ENCODE measurements at regions not wholly inside any gene's neighbourhood (a gene's known extent, or its start where the extent isn't known, plus 50 kb on each side); places are given as distances from the start of the nearest gene placed in this dataset.
"Not testable (repeated sequence)": the region's sequence is repeated elsewhere in the genome, so short reads cannot be mapped to it uniquely, and the experiment has no call there.

- no peak for DNase-seq (ENCODE audit: low read depth in 4 of 4, low spot score in 2 of 4)
Observed at GRCh38 chr5:12237837-12238575, 333.8 kb upstream of the CTNND2 start.

DNA sequence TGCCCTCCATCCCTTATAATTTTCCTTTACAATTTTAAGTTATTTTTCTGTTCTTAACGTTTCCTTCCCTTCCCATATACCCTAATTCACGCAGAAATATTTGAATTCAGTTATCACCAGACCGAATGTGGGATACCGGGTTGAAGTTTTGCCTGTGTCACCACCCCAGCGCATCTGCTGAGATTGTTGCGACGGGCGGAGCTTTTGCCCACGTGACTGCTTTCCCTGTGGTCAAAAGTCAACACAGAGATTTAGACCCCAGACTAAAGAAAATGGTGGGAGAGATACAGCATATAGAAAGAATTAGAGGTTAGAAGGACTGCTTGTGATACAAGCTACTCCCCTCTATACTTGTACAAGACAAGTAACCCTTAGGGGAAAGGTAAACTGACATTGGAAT, 326.4 kb upstream of the CTNND2 start:
- DNase-seq (ENCODE audit: low read depth in 4 of 4, low spot score in 2 of 4): no peak

DNA sequence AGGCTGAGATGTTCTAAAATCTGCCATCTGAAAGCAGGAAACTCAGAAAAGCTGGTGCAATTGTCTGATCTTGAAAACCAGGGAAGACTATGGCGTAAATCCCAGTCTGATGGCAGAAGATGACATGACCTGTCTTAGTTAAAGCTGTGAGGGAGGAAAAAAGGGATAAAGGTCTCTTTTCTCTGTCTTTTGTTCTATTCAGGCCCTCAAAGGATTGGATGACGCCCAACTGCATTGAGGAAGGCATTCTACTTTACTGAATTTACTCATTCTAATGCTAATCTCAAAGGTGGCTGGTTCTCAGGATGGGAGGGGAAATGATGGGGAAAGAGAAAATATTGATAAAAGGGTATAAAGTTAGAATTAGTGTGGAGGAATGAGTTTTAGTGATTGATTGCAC, 312.8 kb upstream of the CTNND2 start:
- DNase-seq (ENCODE audit: low read depth in 4 of 4, low spot score in 2 of 4): no peak

GRCh38 chr5:12214267-12215015, 310.2 kb upstream of the CTNND2 start:
- DNase-seq (ENCODE audit: low read depth in 4 of 4, low spot score in 2 of 4): no peak

- DNase-seq (ENCODE audit: low read depth in 4 of 4, low spot score in 2 of 4): no peak
Observed at GRCh38 chr5:12208366-12209100, 304.3 kb upstream of the CTNND2 start.

GRCh38 chr5:12204761-12205160, 300.5 kb upstream of the CTNND2 start:
- DNase-seq (ENCODE audit: low read depth in 4 of 4, low spot score in 2 of 4): no peak

DNA sequence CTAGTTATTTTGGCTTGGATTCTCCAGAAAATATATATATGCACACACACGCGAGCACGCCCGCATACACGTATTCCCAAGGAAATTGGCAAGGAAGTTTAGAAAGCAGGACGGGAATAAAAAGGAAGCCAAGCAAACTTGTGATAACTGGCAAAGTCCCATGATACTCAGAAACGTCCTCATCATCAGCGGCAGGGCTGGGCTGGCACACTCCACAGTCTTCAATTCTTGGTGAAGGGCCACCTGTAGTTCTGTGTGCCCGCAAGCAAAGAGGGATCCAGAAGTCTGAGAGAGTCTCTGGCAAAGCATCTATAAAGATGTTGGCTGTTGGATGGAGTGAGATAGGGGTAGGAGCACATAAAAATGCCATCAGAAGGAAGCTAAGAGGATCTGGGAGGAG, 289.3 kb upstream of the CTNND2 start:
- DNase-seq (ENCODE audit: low read depth in 4 of 4, low spot score in 2 of 4): no peak

DNA sequence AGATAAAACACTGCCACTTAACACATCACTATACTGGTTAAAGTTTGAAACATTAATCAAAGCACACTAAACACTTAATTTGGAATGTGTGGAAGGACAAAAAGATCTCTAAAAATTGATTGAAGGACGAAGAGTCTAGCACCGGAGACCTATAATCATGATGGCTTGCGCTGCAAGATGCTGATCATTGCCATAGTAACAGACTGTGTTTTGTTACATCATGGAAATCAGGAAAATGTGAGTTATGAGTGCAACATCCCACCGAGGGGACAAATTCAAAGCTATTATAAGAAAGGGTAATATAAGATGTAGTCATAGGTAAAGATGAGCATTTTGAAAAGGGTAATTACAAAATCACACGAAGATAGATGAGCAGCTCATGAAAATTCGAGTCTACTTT, 278.8 kb upstream of the CTNND2 start:
- DNase-seq (ENCODE audit: low read depth in 4 of 4, low spot score in 2 of 4): no peak

DNA sequence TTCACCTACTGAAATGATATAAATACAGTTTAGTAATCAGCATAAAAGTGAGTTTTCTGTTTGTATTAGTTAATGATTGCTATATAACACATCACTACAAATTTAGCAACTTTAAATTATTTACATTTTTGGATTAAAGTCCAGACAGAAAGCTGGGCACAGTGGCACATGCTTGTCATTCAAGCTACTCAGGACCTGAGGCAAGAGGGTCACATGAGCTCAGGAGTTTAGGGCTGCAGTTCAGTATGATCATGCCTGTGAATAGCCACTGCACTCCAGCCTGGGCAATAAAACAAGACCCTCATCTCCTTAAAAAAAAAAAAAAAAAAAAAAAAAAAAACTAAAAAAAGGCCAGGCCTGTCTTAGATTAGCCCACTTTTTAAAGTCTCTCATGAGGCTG, 273.6 kb upstream of the CTNND2 start:
- DNase-seq (ENCODE audit: low read depth in 4 of 4, low spot score in 2 of 4): no peak

DNA sequence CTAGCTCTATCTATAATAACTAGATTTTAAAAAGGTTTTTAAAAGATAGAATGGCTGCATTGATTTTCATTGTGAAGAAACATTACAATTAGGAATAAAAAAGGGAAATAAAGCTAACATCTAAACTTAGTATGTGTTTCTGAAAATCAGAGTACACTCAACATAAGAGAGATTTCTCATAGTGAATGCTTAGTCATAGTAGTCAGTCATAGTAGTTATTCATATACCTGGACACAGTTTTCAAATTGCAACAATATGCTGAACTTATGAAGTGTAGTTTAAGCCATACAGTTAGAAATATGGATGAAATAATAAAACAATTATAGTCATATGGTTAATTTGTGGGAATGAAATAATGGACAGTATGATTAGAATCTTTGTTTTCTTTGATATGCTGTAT, 273.0 kb upstream of the CTNND2 start:
- DNase-seq (ENCODE audit: low read depth in 4 of 4, low spot score in 2 of 4): no peak

DNA sequence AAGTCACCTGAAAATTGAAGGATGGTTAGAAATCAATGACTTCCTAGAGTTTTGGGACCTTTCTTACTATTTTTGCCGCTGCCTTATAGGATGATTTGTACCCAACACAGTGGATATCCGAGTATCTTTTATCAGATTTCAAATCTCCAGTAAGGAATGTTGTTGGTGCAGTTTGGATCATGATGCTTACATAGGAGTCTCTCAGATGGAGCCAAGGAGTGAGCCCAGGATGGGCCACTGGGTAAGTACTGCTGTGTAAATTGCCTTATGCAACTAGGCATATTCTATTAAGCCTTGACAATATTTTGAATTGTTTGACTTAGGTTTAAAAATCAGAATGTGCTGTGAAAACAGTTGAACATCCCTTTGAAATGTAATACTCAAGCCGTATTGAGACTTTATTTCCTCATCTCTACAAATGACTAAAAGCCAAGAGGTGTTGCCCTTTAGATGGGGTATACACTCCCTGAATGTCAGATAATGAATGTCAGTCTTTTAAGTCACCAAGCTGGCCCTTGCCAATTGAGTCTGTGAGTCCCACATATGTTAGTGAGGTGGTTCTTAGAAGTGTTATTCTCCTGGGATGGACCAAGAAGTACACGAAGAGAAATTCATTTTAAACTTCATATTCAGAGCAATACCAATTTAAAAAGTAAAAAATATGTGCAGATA, 271.8 kb upstream of the CTNND2 start:
- DNase-seq (ENCODE audit: low read depth in 4 of 4, low spot score in 2 of 4): no peak

- DNase-seq (ENCODE audit: low read depth in 4 of 4, low spot score in 2 of 4): no peak
Observed at GRCh38 chr5:12174734-12175133, 270.5 kb upstream of the CTNND2 start.

DNA sequence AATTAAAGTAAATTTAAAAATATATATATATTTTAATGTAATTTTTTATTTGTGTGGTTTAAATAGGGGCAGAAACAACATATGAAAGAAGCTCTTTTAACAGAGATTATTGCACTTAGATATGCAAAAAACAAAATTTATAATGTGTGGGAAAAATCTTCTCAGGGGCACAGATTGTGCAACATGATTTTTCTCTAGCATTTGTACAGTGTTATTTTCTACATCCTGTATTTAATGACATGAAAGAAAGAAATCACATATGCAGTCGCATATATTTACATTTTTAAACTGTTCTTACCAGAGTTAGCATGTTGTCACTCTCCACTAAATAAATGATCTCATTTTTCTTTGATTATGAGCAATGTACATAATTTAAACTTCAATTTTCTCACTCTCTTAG, 265.3 kb upstream of the CTNND2 start:
- no peak for DNase-seq (ENCODE audit: low read depth in 4 of 4, low spot score in 2 of 4)

DNA sequence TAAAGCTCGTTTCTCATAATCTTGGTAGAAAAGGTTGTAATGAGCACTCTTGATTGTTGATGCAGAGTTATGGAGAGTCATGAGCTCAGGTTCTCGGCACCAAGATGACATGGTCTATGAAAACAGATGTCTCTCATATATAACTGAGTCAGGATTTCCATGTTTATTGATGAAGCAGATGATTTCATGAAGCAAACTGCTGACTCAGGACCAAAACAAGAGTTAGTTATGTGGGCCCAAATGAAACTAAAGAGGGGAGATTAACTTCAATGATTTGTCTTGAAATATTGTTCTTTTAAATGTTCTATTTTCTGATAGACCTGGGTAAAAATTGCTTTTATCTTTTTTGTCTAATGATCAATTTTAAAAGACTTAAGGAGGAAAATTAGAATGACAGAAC, 258.6 kb upstream of the CTNND2 start:
- DNase-seq (ENCODE audit: low read depth in 4 of 4, low spot score in 2 of 4): no peak

- DNase-seq (ENCODE audit: low read depth in 4 of 4, low spot score in 2 of 4): no peak
Observed at GRCh38 chr5:12147513-12147912, 243.3 kb upstream of the CTNND2 start.

DNA sequence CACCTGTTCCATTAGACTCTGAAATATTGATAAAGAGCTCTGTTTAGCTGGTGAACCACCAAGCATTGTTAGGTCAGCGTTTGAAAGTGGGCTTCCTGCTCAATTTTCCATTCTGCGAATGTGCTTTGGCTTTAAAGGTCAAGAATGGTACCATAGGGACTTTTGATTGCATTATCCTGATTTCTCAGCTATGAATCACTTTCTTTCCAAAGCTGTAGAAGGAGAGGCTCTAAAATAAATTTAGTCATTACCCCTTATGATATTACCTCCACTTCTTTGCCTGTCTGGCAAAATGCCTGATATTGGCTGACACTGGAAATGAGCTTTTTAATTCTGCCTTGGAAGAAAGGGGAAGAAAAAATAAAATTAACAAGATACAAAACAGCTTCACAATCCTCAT, 237.2 kb upstream of the CTNND2 start:
- no peak for DNase-seq (ENCODE audit: low read depth in 4 of 4, low spot score in 2 of 4)

DNA sequence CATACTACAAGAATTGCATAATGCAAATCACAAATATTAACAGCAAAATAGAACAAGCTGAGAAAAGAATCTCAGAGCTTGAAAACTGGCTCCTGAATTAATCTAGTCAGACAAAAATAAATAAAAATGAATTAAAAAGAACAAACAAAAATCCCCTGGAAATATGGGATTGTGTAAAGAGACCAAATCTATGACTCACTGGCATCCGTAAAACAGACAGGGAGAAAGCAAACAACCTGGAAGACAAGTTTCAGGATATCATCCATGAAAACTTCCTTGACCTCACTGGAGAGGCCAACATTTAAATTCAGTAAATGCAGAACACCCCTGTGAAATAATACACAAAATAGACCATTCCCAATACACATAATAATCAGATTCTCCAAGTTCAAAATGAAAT, 229.3 kb upstream of the CTNND2 start:
- DNase-seq (ENCODE audit: low read depth in 4 of 4, low spot score in 2 of 4): no peak

GRCh38 chr5:12131020-12131419, 226.8 kb upstream of the CTNND2 start:
- DNase-seq (ENCODE audit: low read depth in 4 of 4, low spot score in 2 of 4): not testable (repeated sequence)

GRCh38 chr5:12125895-12126294, 221.6 kb upstream of the CTNND2 start:
- DNase-seq (ENCODE audit: low read depth in 4 of 4, low spot score in 2 of 4): no peak

DNA sequence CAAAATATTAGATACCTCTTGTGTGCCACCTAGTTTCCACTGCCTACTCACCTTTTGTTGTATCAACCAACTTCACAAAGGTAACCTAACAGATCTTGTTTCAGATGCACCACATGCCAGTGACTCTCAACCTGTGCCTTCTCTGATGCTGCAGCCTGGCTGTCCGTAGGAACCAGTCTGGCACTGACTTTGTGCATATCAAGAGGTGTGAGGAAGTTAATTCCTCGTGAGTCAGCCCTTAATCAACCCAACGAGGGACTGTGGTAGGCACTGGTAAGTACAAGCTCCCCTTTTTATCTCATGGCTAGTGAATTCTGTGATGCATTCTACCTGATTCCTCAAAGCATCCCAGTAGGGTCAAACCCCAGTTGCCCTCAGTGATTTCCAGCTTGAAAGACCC, 215.4 kb upstream of the CTNND2 start:
- DNase-seq (ENCODE audit: low read depth in 4 of 4, low spot score in 2 of 4): no peak

GRCh38 chr5:12114075-12114474, 209.8 kb upstream of the CTNND2 start:
- DNase-seq (ENCODE audit: low read depth in 4 of 4, low spot score in 2 of 4): no peak

Measured in left renal cortex interstitium (tissue), 4 donors.